HG03439 (cell line): ENCODE measurements at regions not wholly inside any gene's neighbourhood (a gene's known extent, or its start where the extent isn't known, plus 50 kb on each side); places are given as distances from the start of the nearest gene placed in this dataset.
"Not testable (repeated sequence)": the region's sequence is repeated elsewhere in the genome, so short reads cannot be mapped to it uniquely, and the experiment has no call there.

Experiments
- ATAC-seq: cut with Tn5 transposase; IDR thresholded peaks from one replicate; pipeline ENCODE4 v1.9.1; 2021; ENCODE audit warnings: mild to moderate bottlenecking, moderate library complexity; ENCODE audit not compliant: unreplicated experiment

DNA sequence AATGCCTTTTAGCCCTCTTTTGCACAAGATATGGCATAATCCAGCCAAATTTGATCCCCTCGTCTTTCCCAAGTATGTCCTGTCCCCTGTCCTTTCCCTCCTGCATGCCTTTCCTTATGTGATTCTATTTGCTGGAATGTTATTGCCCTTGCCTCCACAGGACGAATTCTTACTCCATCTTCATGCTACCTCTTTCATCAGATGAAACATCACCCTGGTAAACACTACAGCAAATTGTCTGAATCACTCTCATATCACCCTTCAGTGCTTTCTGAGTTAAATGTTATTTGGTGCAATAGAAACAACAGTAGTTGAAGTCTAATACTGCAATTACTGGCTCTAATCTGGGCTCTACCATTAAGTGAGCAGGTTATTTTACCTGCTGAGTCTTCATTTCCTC, 52.2 kb upstream of the FAT1 start:
- ATAC-seq, result no peak

GRCh38 chr4:186778134-186778533, 54.5 kb upstream of the FAT1 start:
- ATAC-seq, result no peak

DNA sequence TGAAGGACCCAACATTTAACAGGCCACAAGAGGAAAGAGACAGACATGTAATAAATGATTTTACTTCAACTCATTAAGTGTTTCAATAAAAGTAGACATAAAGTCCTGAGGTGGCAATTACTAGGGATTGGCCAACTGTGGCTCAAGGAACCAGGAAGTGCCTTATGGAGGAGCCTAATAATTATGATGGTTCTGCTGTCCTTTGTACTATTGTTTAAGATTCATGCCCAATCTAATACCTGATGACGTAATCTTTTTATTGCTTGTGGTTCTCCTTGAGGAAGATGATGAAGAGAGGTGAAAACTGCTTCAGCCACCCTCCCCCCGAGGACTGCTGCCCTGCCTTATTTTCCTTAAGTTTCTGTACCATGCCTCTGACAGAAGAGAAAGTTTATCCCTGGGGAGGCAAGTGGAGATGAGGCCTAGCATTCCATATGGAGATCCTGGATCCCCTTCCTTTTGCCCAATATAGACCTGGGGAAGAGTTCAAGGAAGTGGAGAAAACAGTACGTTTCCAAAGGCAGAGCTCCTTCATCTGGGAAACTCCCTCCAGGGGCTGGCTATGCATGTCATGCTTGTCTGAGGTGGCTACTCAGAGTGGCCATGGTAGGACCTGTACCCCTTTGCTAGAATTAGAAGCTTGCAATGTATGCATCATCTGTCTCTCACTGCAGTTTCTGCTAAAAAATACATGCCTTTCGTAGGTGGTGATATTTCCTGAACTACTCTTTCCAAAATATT, 56.8 kb upstream of the FAT1 start:
- ATAC-seq, result no peak

DNA sequence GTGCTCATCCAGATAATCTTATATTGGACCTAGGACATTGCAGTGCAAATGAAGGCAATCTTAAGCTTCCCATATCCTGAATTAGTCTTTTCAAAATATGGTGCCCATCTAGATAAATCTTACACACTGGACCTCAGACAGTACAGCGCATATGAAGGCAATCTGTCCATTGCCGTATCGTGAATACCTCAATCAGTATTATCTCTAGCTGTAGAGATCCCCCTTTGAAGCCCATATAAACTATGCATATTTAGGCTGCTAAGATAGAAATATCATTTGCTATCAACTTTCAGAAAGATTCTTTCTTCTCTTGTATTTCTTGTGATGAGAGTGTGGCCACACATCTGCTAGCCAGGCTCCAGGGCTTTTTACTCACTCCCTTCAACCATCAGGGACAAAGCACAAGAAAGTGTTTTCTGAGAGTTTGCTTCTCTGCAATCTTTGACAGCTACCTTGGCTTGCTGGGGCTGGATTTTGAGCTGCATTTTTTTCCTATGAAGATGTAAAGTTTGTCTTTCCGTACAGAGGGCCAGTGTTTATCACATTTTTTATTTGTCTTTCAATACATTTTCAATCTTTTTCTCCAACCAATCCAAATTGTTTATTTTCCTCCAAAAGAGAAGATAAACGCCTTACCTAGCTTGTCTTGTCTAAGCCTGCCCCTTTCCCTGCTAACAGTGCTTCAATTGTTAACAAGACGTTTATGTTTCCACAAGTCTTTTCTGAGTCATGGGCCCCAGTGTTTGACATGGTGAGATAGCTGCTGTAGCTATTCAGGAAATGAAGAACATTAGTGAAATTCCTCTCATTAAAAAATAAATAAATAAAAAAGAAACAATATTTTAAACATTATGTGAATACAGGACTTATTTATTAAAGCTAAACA, 57.6 kb upstream of the FAT1 start:
- no peak for ATAC-seq

DNA sequence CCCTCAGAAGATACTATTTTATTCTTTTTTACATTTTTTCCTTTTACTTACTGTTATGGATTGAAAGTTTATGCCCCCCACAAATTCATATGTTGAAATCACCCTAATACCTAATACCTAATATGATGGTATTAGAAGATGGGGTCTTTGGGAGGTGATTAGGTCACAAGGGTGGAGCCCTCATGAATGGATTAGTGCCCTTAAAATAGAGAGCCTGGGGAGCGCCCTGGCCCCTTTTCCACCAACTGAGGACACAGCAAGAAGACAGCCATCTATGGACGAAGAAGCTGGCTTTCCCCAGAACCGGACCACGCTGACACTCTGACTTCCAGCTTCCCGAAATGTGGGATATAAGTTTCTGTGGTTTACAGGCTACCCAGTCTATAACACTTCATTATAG, 58.6 kb upstream of the FAT1 start:
- ATAC-seq, result no peak

- no peak for ATAC-seq
Measured at GRCh38 chr4:186787536-186787935, 63.9 kb upstream of the FAT1 start.

DNA sequence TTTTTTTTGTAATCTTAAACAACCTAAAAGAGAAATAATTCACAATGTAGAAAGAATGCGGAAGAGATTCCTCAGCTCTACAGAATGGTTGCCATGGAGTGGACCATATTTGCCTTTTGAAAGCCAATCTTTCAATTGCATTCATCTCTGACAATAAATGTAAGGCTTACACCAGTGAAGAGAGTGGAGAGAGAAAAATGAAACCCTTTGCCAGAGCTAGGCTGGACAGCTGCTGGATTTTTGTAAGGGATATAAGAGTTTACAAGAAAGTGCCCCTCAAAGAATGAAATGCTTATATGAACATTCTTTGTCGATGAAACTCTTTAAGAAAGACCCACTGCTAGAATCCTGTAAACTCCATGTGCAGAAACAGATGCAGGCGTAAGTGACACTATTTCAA, 66.0 kb upstream of the FAT1 start:
- no peak for ATAC-seq

DNA sequence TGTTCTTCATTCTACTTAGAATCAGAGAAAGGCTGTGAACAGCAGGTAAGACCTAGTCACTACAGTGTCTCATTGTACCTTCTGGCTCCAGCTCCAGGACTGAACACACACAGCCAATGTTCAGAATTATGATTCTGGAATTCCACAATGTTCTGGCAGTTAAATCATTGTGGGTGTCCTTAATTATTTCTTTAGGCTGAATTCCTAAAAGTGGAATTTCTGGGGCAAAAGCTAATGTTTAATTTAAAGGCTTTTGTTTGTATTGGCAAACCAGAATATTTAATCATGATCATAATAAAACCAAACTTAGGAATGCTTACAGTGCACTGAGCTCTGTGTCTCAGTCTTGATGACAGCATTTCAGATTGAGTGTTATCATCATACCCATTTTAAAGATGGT, 67.0 kb upstream of the FAT1 start:
- ATAC-seq, result no peak

GRCh38 chr4:186792728-186793366, 69.2 kb upstream of the FAT1 start:
- no peak for ATAC-seq

GRCh38 chr4:186798951-186799659, 75.4 kb upstream of the FAT1 start:
- no peak for ATAC-seq

DNA sequence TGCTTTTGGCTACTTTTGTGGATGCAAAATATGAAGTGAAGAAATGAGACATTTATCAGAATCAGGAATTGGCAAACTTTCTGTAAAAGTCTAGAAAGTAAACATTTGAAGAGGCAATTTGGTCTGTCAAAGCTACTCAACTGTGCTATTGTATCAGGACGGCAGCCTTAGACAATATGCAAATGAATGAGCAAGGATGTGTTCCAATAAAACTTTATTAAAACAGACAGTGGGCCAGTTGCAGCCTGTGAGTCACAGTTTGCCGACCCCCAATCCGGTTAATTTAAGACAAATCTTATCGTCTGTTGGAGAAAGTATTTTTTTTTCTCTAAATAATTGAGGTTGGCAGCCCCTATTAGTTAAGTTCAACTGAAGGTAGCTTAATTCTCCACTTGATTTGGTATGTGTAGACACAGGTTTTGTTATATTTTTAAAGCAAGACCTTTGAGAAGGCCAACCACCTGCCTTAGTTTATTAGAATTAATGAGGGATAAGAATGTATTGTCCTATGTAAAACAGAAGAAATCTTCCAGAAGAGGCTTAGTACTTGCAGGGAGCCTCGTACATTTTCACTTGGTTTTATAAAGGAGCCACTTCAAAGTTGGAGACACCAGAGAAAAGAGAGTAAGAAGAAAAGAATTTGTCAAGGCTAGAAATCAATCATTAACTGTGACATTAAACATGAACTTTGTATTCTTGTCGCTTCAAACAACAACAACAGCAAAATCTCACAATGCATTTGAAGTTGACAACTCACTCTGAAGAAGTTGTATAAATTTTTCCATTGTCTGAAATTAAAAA, 81.6 kb upstream of the FAT1 start:
- ATAC-seq, result no peak

- not testable (repeated sequence) for ATAC-seq
Measured at GRCh38 chr4:186805917-186806316, 82.3 kb upstream of the FAT1 start.

DNA sequence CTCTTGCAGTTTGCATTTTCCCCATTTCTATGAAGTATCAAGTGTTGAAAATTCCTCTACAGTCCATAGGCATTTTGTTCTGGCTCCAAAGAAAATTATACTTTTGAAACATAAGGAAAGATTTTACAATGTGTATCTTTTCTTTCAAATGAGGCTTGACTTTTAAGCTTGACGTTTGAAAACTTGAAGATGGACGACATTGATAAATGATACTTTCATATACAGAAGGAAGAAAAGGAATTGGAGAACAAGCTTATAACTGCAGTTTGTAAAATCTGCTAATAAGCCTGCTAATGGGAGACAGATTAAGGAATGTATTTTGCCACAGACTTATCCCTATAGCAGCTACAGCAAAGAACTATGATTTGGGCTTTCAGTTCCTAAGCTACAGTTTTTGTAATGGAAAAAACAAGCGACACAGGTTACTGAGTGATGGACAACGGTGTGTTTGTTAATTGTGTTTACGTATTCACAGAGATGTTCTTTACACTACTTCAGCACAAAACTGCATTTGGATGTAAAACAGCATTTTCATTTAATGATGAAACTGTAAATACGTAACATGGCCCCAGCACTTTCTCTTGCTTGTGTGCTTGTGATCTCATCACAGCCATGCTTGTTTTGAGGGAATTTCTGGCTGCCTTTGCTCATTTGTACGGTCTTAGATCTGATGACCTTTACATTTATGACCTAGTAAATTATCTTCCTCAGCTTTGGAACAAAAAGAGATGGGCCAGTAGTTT, 83.2 kb upstream of the FAT1 start:
- ATAC-seq, result no peak

GRCh38 chr4:186807808-186808629, 84.4 kb upstream of the FAT1 start:
- no peak for ATAC-seq

DNA sequence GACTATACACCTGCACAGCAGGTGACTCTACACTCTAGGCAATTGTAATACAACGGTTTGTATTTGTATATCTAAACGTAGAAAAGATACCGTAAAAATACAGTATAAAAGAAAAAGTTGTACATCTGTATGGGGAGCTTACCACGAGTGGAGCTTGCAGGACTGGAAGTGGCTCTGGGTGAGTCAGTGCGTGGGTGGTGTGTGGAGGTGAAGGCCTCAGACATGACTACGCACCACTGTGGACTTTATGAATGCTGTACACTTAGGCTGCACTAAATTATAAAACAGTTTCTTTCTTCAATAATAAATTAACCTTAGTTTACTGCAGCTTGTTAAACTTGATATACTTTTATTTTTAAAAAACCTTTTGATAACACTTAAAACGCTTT, 85.0 kb upstream of the FAT1 start:
- ATAC-seq, result no peak

DNA sequence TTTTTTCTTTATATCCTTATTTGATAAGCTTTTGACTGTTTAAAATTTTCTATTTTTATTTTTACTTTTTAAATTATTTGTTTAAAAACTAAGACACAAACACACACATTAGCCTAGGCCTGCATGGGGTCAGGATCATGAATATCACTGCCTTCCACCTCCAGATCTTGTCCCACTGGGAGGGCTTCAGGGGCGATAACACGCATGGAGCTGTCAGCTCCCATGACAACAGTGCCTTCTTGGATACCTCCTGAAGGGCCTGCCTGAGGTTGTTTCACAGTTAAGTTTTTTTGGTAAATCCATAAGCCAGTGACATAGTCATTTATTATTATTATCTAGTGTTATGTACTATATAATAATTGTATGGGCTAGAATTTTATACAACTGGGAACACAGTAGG, 85.4 kb upstream of the FAT1 start:
- ATAC-seq, result no peak

DNA sequence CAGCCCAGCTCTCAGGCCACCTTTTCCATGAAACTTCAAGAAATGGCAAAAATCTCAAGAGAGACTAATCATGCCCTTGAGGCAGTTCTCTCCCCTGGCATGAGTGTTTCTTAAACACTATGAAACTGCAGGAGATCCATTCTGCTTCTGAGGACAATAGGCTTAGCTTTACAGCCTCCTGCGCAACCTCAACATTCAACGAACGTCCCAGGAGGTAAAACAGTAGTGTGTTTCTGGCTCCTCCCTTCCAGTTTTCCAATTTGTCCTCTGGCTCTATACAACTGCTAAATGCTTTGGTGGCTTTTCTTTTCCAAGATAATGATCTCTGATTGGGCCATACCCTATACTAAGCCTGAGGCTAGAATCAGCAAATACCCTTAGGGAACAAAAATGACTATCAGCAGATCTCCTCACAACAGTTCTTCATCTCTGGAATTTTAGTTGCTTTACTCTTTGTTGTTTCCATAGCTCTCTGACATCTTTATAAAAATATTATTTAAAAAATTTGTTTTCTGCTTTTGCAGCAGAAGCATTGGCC, 87.0 kb upstream of the FAT1 start:
- no peak for ATAC-seq

- ATAC-seq, result no peak
Measured at GRCh38 chr4:186812592-186812991, 88.9 kb upstream of the FAT1 start.
